Nephron progenitor cell (in vitro differentiated cells): ENCODE measurements at regions not wholly inside any gene's neighbourhood (a gene's known extent, or its start where the extent isn't known, plus 50 kb on each side); places are given as distances from the start of the nearest gene placed in this dataset.

Source experiments
- DNase-seq: peaks from one replicate; pipeline ENCODE4 v3.0.0; 2021
- H3K27ac Mint-ChIP-seq: 2 replicates; pipeline ENCODE4 v1.8.0; 2021; ENCODE audit warnings: mild to moderate bottlenecking, moderate library complexity, mixed read lengths
- H3K27me3 Mint-ChIP-seq: 2 replicates; pipeline ENCODE4 v1.8.0; 2021; ENCODE audit warnings: mild to moderate bottlenecking, low read depth, mixed read lengths; ENCODE audit not compliant: poor library complexity
- H3K36me3 Mint-ChIP-seq: 2 replicates; pipeline ENCODE4 v1.8.0; 2021; ENCODE audit warnings: low read depth, mixed read lengths
- H3K4me1 Mint-ChIP-seq: 2 replicates; pipeline ENCODE4 v1.8.0; 2021; ENCODE audit warnings: mixed read lengths
- H3K4me3 Mint-ChIP-seq: 2 replicates; pipeline ENCODE4 v1.8.0; 2021; ENCODE audit warnings: mild to moderate bottlenecking, moderate library complexity, mixed read lengths
- H3K9me3 Mint-ChIP-seq: 2 replicates; pipeline ENCODE4 v1.8.0; 2021; ENCODE audit warnings: mild to moderate bottlenecking, moderate library complexity, mixed read lengths
- TF ChIP-seq, protein P1 (sequence below): fragments of 200-600 bp; sonication (generic); IDR thresholded peaks from 2 replicates; pipeline ENCODE4 v1.5.0; 2021; ENCODE audit warnings: antibody characterized with exemption

GRCh38 chr15:80350941-80351610 is 53.1 kb upstream of the ARNT2 start:
- DNase-seq, result no peak
- Mint-ChIP-seq H3K4me3 (no peak overlapping the region), H3K4me1 (no peaks in the 10 kb centered on the region)

More at GRCh38 chr15:80350941-80351610, 53.1 kb upstream of the ARNT2 start:
- TF ChIP-seq, protein P1, sequence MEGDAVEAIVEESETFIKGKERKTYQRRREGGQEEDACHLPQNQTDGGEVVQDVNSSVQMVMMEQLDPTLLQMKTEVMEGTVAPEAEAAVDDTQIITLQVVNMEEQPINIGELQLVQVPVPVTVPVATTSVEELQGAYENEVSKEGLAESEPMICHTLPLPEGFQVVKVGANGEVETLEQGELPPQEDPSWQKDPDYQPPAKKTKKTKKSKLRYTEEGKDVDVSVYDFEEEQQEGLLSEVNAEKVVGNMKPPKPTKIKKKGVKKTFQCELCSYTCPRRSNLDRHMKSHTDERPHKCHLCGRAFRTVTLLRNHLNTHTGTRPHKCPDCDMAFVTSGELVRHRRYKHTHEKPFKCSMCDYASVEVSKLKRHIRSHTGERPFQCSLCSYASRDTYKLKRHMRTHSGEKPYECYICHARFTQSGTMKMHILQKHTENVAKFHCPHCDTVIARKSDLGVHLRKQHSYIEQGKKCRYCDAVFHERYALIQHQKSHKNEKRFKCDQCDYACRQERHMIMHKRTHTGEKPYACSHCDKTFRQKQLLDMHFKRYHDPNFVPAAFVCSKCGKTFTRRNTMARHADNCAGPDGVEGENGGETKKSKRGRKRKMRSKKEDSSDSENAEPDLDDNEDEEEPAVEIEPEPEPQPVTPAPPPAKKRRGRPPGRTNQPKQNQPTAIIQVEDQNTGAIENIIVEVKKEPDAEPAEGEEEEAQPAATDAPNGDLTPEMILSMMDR, result no peak
- H3K9me3 Mint-ChIP-seq, result no peaks in the 10 kb centered on the region
- H3K27me3 Mint-ChIP-seq, result peaks cover 9% of the 10 kb centered on the region
- no peak overlapping the region for H3K27ac Mint-ChIP-seq
- H3K36me3 Mint-ChIP-seq, result no peaks in the 10 kb centered on the region
